B cell (primary cell): ENCODE measurements at regions not wholly inside any gene's neighbourhood (a gene's known extent, or its start where the extent isn't known, plus 50 kb on each side); places are given as distances from the start of the nearest gene placed in this dataset.

ENCODE experiments used
- ATAC-seq: fragments of 200-7000 bp; cut with Tn5 transposase; one replicate; pipeline ENCODE4 v1.10.0; 2021; ENCODE audit warnings: low read depth, mild to moderate bottlenecking, moderate number of reproducible peaks, moderate library complexity
- CTCF ChIA-PET: fragments of 350-600 bp; sonication (Branson Sonifier 250); formaldehyde crosslinking; loops from one replicate; lab custom pipeline; 2021; ENCODE audit warnings: antibody characterized with exemption, inconsistent platforms; lab: Charles Lee
- POLR2A ChIA-PET: fragments of 350-600 bp; sonication (Branson Sonifier 250); formaldehyde crosslinking; loops from one replicate; lab custom pipeline; 2021; ENCODE audit warnings: antibody characterized with exemption; lab: Charles Lee
- DNase-seq: peaks from one replicate; pipeline ENCODE4 v3.0.0; 2013
- H2AFZ ChIP-seq: 2 replicates; pipeline ENCODE4 v1.6.1; 2012; ENCODE audit warnings: mild to moderate bottlenecking, low read depth, low read length; ENCODE audit not compliant: insufficient read depth, poor library complexity, severe bottlenecking
- H3K27ac ChIP-seq, 2 donors: 1 replicate in 1 of 2; 2 replicates in 1 of 2; pipeline ENCODE4 v1.5.1; 2012 to 2013; ENCODE audit warnings: low read length in 2 of 2, mild to moderate bottlenecking in 2 of 2, moderate library complexity in 1 of 2
- H3K27me3 ChIP-seq, 4 experiments: fragments of 200-600 bp in 1 of 4; sonication (generic) in 1 of 4; replicated peaks in 1 of 4; 1 replicate in 2 of 4; 2 replicates in 2 of 4; pipeline versions ENCODE4 v1.6.1 to v1.7.0; 2013 to 2016; ENCODE audit warnings: low read length in 3 of 4, mild to moderate bottlenecking in 2 of 4, mixed read lengths in 1 of 4, moderate library complexity in 1 of 4; ENCODE audit not compliant: insufficient read depth in 4 of 4, control insufficient read depth in 3 of 4; ENCODE audit errors: control extremely low read depth in 1 of 4
- H3K36me3 ChIP-seq, 2 experiments: replicated peaks in 1 of 2; 1 replicate in 1 of 2; 2 replicates in 1 of 2; pipeline versions ENCODE4 v1.6.1 to v1.7.1; 2013; ENCODE audit warnings: low read length in 1 of 2; ENCODE audit not compliant: insufficient read depth in 2 of 2, control insufficient read depth in 1 of 2; ENCODE audit errors: control extremely low read depth in 1 of 2, extremely low read depth in 1 of 2
- H3K4me1 ChIP-seq, 2 donors: fragments of 200-600 bp in 1 of 2; sonication (generic) in 1 of 2; 1 replicate in 1 of 2; 2 replicates in 1 of 2; pipeline versions ENCODE4 v1.5.1 to v1.6.1; 2013 to 2017; ENCODE audit warnings: low read length in 2 of 2; ENCODE audit not compliant: control insufficient read depth in 2 of 2, insufficient read depth in 2 of 2
- H3K4me2 ChIP-seq: replicated peaks from 2 replicates; pipeline ENCODE3; 2012; ENCODE audit warnings: mild to moderate bottlenecking, low read depth, low read length; ENCODE audit not compliant: poor library complexity, severe bottlenecking
- H3K4me3 ChIP-seq, 5 experiments: fragments of 200-600 bp in 1 of 5; sonication (generic) in 1 of 5; 1 replicate in 3 of 5; 2 replicates in 2 of 5; pipeline versions ENCODE4 v1.5.1 to v1.7.0; 2011 to 2016; ENCODE audit warnings: low read length in 4 of 5, mild to moderate bottlenecking in 4 of 5, low read depth in 2 of 5, control low read depth in 1 of 5, moderate library complexity in 1 of 5; ENCODE audit not compliant: insufficient read depth in 1 of 5; ENCODE audit errors: control extremely low read depth in 1 of 5, extremely low read depth in 1 of 5
- H3K79me2 ChIP-seq: fragments of 200-600 bp; sonication (generic); one replicate; pipeline ENCODE4 v1.6.0; 2016; ENCODE audit warnings: low read length; ENCODE audit not compliant: control insufficient read depth, insufficient read depth
- H3K9ac ChIP-seq: fragments of 200-600 bp; sonication (generic); 2 replicates; pipeline ENCODE4 v1.6.1; 2017; ENCODE audit warnings: mild to moderate bottlenecking, low read length, moderate library complexity
- H3K9me3 ChIP-seq, 3 donors: one replicate each; pipeline versions ENCODE4 v1.6.1 to v1.7.1; 2013; ENCODE audit warnings: low read length in 2 of 3; ENCODE audit not compliant: control insufficient read depth in 2 of 3, insufficient read depth in 1 of 3; ENCODE audit errors: control extremely low read depth in 1 of 3
- H4K20me1 ChIP-seq: 2 replicates; pipeline ENCODE4 v1.6.0; 2012; ENCODE audit warnings: mild to moderate bottlenecking, low read length; ENCODE audit not compliant: insufficient read depth, control insufficient read depth, poor library complexity, severe bottlenecking
- H3K27ac Mint-ChIP-seq: one replicate; pipeline ENCODE4 v1.8.0; 2021; ENCODE audit warnings: mixed read lengths
- H3K27me3 Mint-ChIP-seq: one replicate; pipeline ENCODE4 v1.8.0; 2021; ENCODE audit warnings: mixed read lengths
- H3K4me1 Mint-ChIP-seq: one replicate; pipeline ENCODE4 v1.8.0; 2021; ENCODE audit warnings: mixed read lengths
- H3K4me3 Mint-ChIP-seq: one replicate; pipeline ENCODE4 v1.8.0; 2021; ENCODE audit warnings: mixed read lengths
- H3K9me3 Mint-ChIP-seq: one replicate; pipeline ENCODE4 v1.8.0; 2022; ENCODE audit warnings: mixed read lengths; ENCODE audit not compliant: insufficient read depth
- EZH2 ChIP-seq: IDR thresholded peaks from 2 replicates; pipeline ENCODE4 v1.6.1; 2012; ENCODE audit warnings: borderline replicate concordance, low read depth, mild to moderate bottlenecking, moderate library complexity, low read length; ENCODE audit not compliant: insufficient read depth, poor library complexity, severe bottlenecking
- WGBS: methylation state at CpG from one replicate; pipeline ENCODE4 v1.1.5; 2013; ENCODE audit warnings: missing lambda C conversion rate; ENCODE audit not compliant: insufficient coverage; 5-methylcytosine and 5-hydroxymethylcytosine counted together
- intact Hi-C: fragments of 100-400 bp; cut with micrococcal nuclease; formaldehyde crosslinking; loops from one replicate; pipeline ENCODE4 v1.10.0; 2022
- TF ChIP-seq, protein P1 (sequence below): fragments of 200-600 bp; IDR thresholded peaks from one replicate; pipeline ENCODE4 v1.8.0; 2022; ENCODE audit warnings: antibody characterized with exemption, mild to moderate bottlenecking

DNA sequence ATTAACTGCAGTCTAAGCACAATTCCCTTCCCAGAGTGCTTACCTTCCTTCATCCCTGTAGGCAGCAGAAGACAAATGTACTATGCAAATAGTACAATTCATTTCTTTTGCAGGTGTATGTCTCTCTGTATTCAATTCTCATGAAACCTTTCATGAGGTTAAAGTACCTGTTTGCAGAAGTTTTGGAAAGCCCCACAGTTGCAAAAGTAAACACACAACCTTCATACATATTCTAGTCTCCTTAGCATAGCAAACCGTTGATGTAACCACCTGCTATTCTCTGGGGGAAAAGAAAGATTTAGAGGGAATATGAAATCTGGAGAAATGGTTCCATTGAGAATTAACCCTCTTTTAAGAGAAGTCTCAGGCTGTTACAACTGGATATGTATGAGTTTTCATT is 200.3 kb upstream of the SUCLG2 start:
- H3K27ac ChIP-seq = no peak overlapping the region
- no peak overlapping the region for H3K27ac Mint-ChIP-seq
- no peaks in the 10 kb centered on the region for H3K79me2 ChIP-seq
- H3K4me1 Mint-ChIP-seq = no peaks in the 10 kb centered on the region
- intact Hi-C loops = no loop called here
- DNase-seq (no peak), ATAC-seq (no peak)
- H3K9ac ChIP-seq = no peak overlapping the region
- no peaks in the 10 kb centered on the region for H3K4me1 ChIP-seq
- H2AFZ ChIP-seq = no peak overlapping the region
- H3K9me3 ChIP-seq = no peaks in the 10 kb centered on the region
- H3K4me3 Mint-ChIP-seq = no peak overlapping the region
- POLR2A ChIA-PET = no interaction called here
- H4K20me1 ChIP-seq = no peaks in the 10 kb centered on the region
- WGBS = no CpG with 5 or more reads among the region's 1 CpG
- H3K27me3 ChIP-seq = no peaks in the 10 kb centered on the region
- no peaks in the 10 kb centered on the region for H3K9me3 Mint-ChIP-seq
- TF ChIP-seq, protein P1, sequence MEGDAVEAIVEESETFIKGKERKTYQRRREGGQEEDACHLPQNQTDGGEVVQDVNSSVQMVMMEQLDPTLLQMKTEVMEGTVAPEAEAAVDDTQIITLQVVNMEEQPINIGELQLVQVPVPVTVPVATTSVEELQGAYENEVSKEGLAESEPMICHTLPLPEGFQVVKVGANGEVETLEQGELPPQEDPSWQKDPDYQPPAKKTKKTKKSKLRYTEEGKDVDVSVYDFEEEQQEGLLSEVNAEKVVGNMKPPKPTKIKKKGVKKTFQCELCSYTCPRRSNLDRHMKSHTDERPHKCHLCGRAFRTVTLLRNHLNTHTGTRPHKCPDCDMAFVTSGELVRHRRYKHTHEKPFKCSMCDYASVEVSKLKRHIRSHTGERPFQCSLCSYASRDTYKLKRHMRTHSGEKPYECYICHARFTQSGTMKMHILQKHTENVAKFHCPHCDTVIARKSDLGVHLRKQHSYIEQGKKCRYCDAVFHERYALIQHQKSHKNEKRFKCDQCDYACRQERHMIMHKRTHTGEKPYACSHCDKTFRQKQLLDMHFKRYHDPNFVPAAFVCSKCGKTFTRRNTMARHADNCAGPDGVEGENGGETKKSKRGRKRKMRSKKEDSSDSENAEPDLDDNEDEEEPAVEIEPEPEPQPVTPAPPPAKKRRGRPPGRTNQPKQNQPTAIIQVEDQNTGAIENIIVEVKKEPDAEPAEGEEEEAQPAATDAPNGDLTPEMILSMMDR = no peak
- no peak for TF ChIP-seq EZH2
- CTCF ChIA-PET = no interaction called here
- H3K36me3 ChIP-seq = no peaks in the 10 kb centered on the region
- H3K27me3 Mint-ChIP-seq = no peaks in the 10 kb centered on the region
- H3K4me2 ChIP-seq = no peak overlapping the region
- H3K4me3 ChIP-seq = no peak overlapping the region

GRCh38 chr3:67853520-67853919 is 199.1 kb upstream of the SUCLG2 start:
- Mint-ChIP-seq H3K4me1 (no peaks in the 10 kb centered on the region), H3K27ac (no peak overlapping the region), H3K4me3 (no peak overlapping the region), H3K9me3 (no peaks in the 10 kb centered on the region), H3K27me3 (no peaks in the 10 kb centered on the region)
- Histone ChIP-seq H3K4me2 (no peak overlapping the region), H4K20me1 (no peaks in the 10 kb centered on the region), H3K4me1 (no peaks in the 10 kb centered on the region), H3K9me3 (no peaks in the 10 kb centered on the region), H3K79me2 (no peaks in the 10 kb centered on the region), H3K9ac (no peak overlapping the region), H2AFZ (no peak overlapping the region), H3K27me3 (no peaks in the 10 kb centered on the region), H3K27ac (no peak overlapping the region), H3K36me3 (no peaks in the 10 kb centered on the region), H3K4me3 (no peak overlapping the region)
- ATAC-seq = no peak
- ChIA-PET CTCF (no interaction called here), POLR2A (no interaction called here)
- intact Hi-C loops = no loop called here
- TF ChIP-seq EZH2 = no peak
- TF ChIP-seq, protein P1 = no peak
- 100% methylated on average over 1 of the region's 2 CpGs for WGBS
- no peak for DNase-seq
